ENCODE measurements at regions not wholly inside any gene's neighbourhood (a gene's known extent, or its start where the extent isn't known, plus 50 kb on each side); places are given as distances from the start of the nearest gene placed in this dataset.

- no peak for TF ChIP-seq MAX (IDR thresholded peaks at IDR 0.05; ENCODE audit: low read depth, low read length)
- no peak for TF ChIP-seq CTCF (IDR thresholded peaks at IDR 0.05; ENCODE audit: low read depth, low read length)
These were observed 88.0 kb upstream of the SHISAL1 start for GRCh38 chr22:44400763-44401060.
